ENCODE measurements at regions not wholly inside any gene's neighbourhood (a gene's known extent, or its start where the extent isn't known, plus 50 kb on each side); places are given as distances from the start of the nearest gene placed in this dataset.

GRCh38 chr6:4451718-4452117, 316.3 kb upstream of the ECI2 start:
- TF ChIP-seq CTCF (IDR thresholded peaks at IDR 0.05; ENCODE audit: extremely low read depth in 1 of 2, insufficient read depth in 1 of 2, low read depth in 1 of 2, low read length in 2 of 2) (no peak), POLR2AphosphoS5 (IDR thresholded peaks at IDR 0.05; ENCODE audit: insufficient read depth, low read depth, low read length) (no peak), EZH2 (IDR thresholded peaks at IDR 0.05; ENCODE audit: borderline replicate concordance, low read depth, low read length, severe bottlenecking) (no peak), POLR2A (IDR thresholded peaks at IDR 0.05; ENCODE audit: low read depth, low read length) (no peak)
- TF ChIP-seq, protein P1, sequence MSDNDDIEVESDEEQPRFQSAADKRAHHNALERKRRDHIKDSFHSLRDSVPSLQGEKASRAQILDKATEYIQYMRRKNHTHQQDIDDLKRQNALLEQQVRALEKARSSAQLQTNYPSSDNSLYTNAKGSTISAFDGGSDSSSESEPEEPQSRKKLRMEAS (IDR thresholded peaks at IDR 0.05; ENCODE audit: insufficient read depth, insufficient read length) = no peak
